IMR-90 (cell line): ENCODE measurements at regions not wholly inside any gene's neighbourhood (a gene's known extent, or its start where the extent isn't known, plus 50 kb on each side); places are given as distances from the start of the nearest gene placed in this dataset.

ENCODE experiments used
- ATAC-seq: fragments of 200-7000 bp; cut with Tn5 transposase; 2 replicates; pipeline ENCODE4 v1.9.1; 2020; ENCODE audit warnings: low read depth, mild to moderate bottlenecking, moderate library complexity
- BruUV-seq: library from RNA; stranded (reverse); fragments of 400-500 nt; replicated peaks from 2 replicates; lab custom pipeline; 2021; lab: Mats Ljungman, UMichigan
- CTCF ChIA-PET: fragments of 300-600 bp; formaldehyde crosslinking; extraction: SDS; loops from one replicate; lab custom pipeline; 2021; ENCODE audit warnings: antibody characterized with exemption; lab: Yijun Ruan, JAX
- POLR2A ChIA-PET: fragments of 300-600 bp; sonication (Branson Sonifier 250); formaldehyde crosslinking; loops from one replicate; lab custom pipeline; 2022; ENCODE audit warnings: antibody characterized with exemption; ENCODE audit not compliant: unreplicated experiment; lab: Charles Lee
- DNase-seq: peaks from one replicate; pipeline ENCODE4 v3.0.0; 2013
- H2AFZ ChIP-seq: replicated peaks from 2 replicates; pipeline ENCODE3; 2013; ENCODE audit warnings: low read length, mild to moderate bottlenecking; ENCODE audit not compliant: poor library complexity
- H2AK5ac ChIP-seq: 2 replicates; pipeline ENCODE4 v1.6.1; 2013; ENCODE audit warnings: low read depth, low read length, inconsistent platforms
- H2AK9ac ChIP-seq: replicated peaks from 2 replicates; pipeline ENCODE3; 2013; ENCODE audit warnings: mild to moderate bottlenecking, low read depth, low read length, moderate library complexity; ENCODE audit not compliant: poor library complexity
- H2BK120ac ChIP-seq: 2 replicates; pipeline ENCODE4 v1.6.1; 2013; ENCODE audit warnings: low read depth, low read length, inconsistent platforms
- H2BK15ac ChIP-seq: 3 replicates; pipeline ENCODE4 v1.6.1; 2013; ENCODE audit warnings: low read depth, low read length, inconsistent platforms
- H2BK20ac ChIP-seq: 2 replicates; pipeline ENCODE4 v1.6.1; 2013; ENCODE audit warnings: low read depth, mild to moderate bottlenecking, inconsistent platforms, low read length, moderate library complexity
- H2BK5ac ChIP-seq: 2 replicates; pipeline ENCODE4 v1.6.1; 2013; ENCODE audit warnings: mild to moderate bottlenecking, low read depth, low read length, inconsistent platforms; ENCODE audit not compliant: poor library complexity, severe bottlenecking
- H3K14ac ChIP-seq: replicated peaks from 2 replicates; pipeline ENCODE4 v1.6.1; 2013; ENCODE audit warnings: low read depth, low read length, inconsistent platforms
- H3K18ac ChIP-seq: 2 replicates; pipeline ENCODE4 v1.6.1; 2013; ENCODE audit warnings: low read depth, low read length, control low read depth
- H3K23ac ChIP-seq: 2 replicates; pipeline ENCODE4 v1.6.1; 2013; ENCODE audit warnings: low read depth, low read length, inconsistent platforms
- H3K27ac ChIP-seq: 2 replicates; pipeline ENCODE4 v1.5.1; 2013; ENCODE audit warnings: mild to moderate bottlenecking, control low read depth, low read length; ENCODE audit not compliant: insufficient read depth
- H3K27me3 ChIP-seq: 2 replicates; pipeline ENCODE4 v1.6.1; 2013; ENCODE audit warnings: low read length; ENCODE audit not compliant: control insufficient read depth, insufficient read depth
- H3K36me3 ChIP-seq: 2 replicates; pipeline ENCODE4 v1.6.1; 2013; ENCODE audit warnings: low read length, mixed read lengths; ENCODE audit not compliant: control insufficient read depth, insufficient read depth
- H3K4ac ChIP-seq: 2 replicates; pipeline ENCODE4 v1.6.1; 2013; ENCODE audit warnings: low read depth, low read length, inconsistent platforms
- H3K4me1 ChIP-seq: 2 replicates; pipeline ENCODE4 v1.6.1; 2013; ENCODE audit warnings: low read length, mixed read lengths; ENCODE audit not compliant: control insufficient read depth, insufficient read depth
- H3K4me2 ChIP-seq: 2 replicates; pipeline ENCODE4 v1.6.1; 2013; ENCODE audit warnings: low read depth, mild to moderate bottlenecking, control low read depth, low read length, moderate library complexity
- H3K4me3 ChIP-seq: 2 replicates; pipeline ENCODE4 v1.5.1; 2013; ENCODE audit warnings: low read depth, mild to moderate bottlenecking, control low read depth, low read length, moderate library complexity; ENCODE audit not compliant: insufficient read depth
- H3K56ac ChIP-seq: 2 replicates; pipeline ENCODE4 v1.6.1; 2013; ENCODE audit warnings: low read length, inconsistent platforms; ENCODE audit not compliant: insufficient read depth; ENCODE audit errors: extremely low read depth
- H3K79me1 ChIP-seq, 2 experiments: 2 replicates each; pipeline ENCODE4 v1.6.1; 2013; ENCODE audit warnings: low read length in 2 of 2, inconsistent platforms in 1 of 2, low read depth in 1 of 2
- H3K9ac ChIP-seq: 2 replicates; pipeline ENCODE4 v1.6.1; 2013; ENCODE audit warnings: low read depth, low read length, control low read depth
- H3K9me1 ChIP-seq: 2 replicates; pipeline ENCODE4 v1.6.1; 2013; ENCODE audit warnings: low read length, inconsistent platforms; ENCODE audit not compliant: insufficient read depth
- H3K9me3 ChIP-seq: 2 replicates; pipeline ENCODE4 v1.6.1; 2013; ENCODE audit warnings: low read length; ENCODE audit not compliant: control insufficient read depth, insufficient read depth
- H4K20me1 ChIP-seq: 2 replicates; pipeline ENCODE4 v1.6.1; 2013; ENCODE audit warnings: low read length, inconsistent platforms; ENCODE audit not compliant: insufficient read depth
- H4K5ac ChIP-seq: 2 replicates; pipeline ENCODE4 v1.6.1; 2013; ENCODE audit warnings: mild to moderate bottlenecking, low read depth, low read length, control low read depth
- H4K8ac ChIP-seq, 2 experiments: 2 replicates each; pipeline ENCODE4 v1.6.1; 2013; ENCODE audit warnings: low read depth in 2 of 2, low read length in 2 of 2, control low read depth in 1 of 2, inconsistent platforms in 1 of 2
- H4K91ac ChIP-seq: 2 replicates; pipeline ENCODE4 v1.6.1; 2013; ENCODE audit warnings: low read depth, low read length, inconsistent platforms; ENCODE audit not compliant: insufficient read depth
- MAFK ChIP-seq: IDR thresholded peaks from 2 replicates; pipeline ENCODE4 v1.6.1; 2012; ENCODE audit warnings: low read depth, low read length, improper control_type of control experiment
- RAD21 ChIP-seq: IDR thresholded peaks from 2 replicates; pipeline ENCODE4 v1.6.1; 2012; ENCODE audit warnings: low read length, improper control_type of control experiment
- WGBS, 2 experiments: methylation state at CpG; one replicate each; pipeline versions ENCODE4 v1.1.5 to v1.1.7; 2013; ENCODE audit warnings: missing lambda C conversion rate in 2 of 2; ENCODE audit not compliant: insufficient read length in 1 of 2; ENCODE audit errors: extremely low coverage in 2 of 2; 5-methylcytosine and 5-hydroxymethylcytosine counted together
- dilution Hi-C: fragments of 300-500 bp; cut with HindIII; formaldehyde crosslinking; loops from one replicate; pipeline ENCODE4 v1.14.3; 2018; ENCODE audit warnings: low sequenced_read_pairs; ENCODE audit not compliant: unreplicated experiment
- in situ Hi-C: fragments of 300-500 bp; cut with MboI; formaldehyde crosslinking; loops from 3 replicates; pipeline ENCODE4 v1.14.3; 2019; ENCODE audit warnings: low sequenced_read_pairs, inconsistent platforms, mixed read lengths
- intact Hi-C: fragments of 100-400 bp; cut with micrococcal nuclease; formaldehyde crosslinking; loops from 2 replicates; pipeline ENCODE4 v1.10.0; 2022

- 79% methylated on average over 4 of the region's 19 CpGs; no CpG with 5 or more reads in 1 of the 2 experiments for WGBS, 2 experiments
- Histone ChIP-seq H2AK5ac (no peak overlapping the region), H3K4me3 (no peak overlapping the region), H2BK15ac (no peak overlapping the region), H3K4ac (no peak overlapping the region), H3K23ac (no peak overlapping the region), H3K4me2 (no peak overlapping the region), H3K4me1 (no peaks in the 10 kb centered on the region; the same call in 1 of the 2 replicates), H3K27ac (no peak overlapping the region), H3K18ac (no peak overlapping the region), H3K79me1 (no peaks in the 10 kb centered on the region), H3K9ac (no peak overlapping the region), H4K8ac (no peak overlapping the region), H2BK20ac (no peak overlapping the region), H3K9me1 (no peaks in the 10 kb centered on the region), H3K9me3 (peaks cover 5% of the 10 kb centered on the region; the same call in 1 of the 2 replicates), H3K56ac (no peak overlapping the region), H3K27me3 (peaks cover 61% of the 10 kb centered on the region), H3K36me3 (no peaks in the 10 kb centered on the region), H2BK120ac (no peak overlapping the region), H2AFZ (no peak overlapping the region), H4K91ac (no peak overlapping the region), H4K5ac (no peak overlapping the region), H2AK9ac (no peak overlapping the region), H4K20me1 (0 out of 2 replicates have a peak, but pooled peaks cover 5% of the 10 kb centered on the region), H3K14ac (no peak overlapping the region), H2BK5ac (no peak overlapping the region)
- ChIA-PET POLR2A (no interaction called here), CTCF (interaction anchor here (1.0 kb wide), 1 partner anchor 11 kb away, joined by 3 read pairs; no protein-coding TSS in a partner anchor)
- ATAC-seq: no peak
- no TSS peak for BruUV-seq
- no peak for DNase-seq
- intact Hi-C loops (loop anchor here (10.0 kb wide), 1 partner anchor 185 kb away; no protein-coding TSS in a partner anchor), in situ Hi-C loops (no loop called here), dilution Hi-C loops (no loop called here)
- peak; percentile 46; the same call in 1 of the 2 replicates for TF ChIP-seq MAFK
- TF ChIP-seq RAD21: no peak
Observed at GRCh38 chr9:96029722-96030530, 154.4 kb downstream of the ERCC6L2 start.
